ENCODE measurements at regions not wholly inside any gene's neighbourhood (a gene's known extent, or its start where the extent isn't known, plus 50 kb on each side); places are given as distances from the start of the nearest gene placed in this dataset.

DNA sequence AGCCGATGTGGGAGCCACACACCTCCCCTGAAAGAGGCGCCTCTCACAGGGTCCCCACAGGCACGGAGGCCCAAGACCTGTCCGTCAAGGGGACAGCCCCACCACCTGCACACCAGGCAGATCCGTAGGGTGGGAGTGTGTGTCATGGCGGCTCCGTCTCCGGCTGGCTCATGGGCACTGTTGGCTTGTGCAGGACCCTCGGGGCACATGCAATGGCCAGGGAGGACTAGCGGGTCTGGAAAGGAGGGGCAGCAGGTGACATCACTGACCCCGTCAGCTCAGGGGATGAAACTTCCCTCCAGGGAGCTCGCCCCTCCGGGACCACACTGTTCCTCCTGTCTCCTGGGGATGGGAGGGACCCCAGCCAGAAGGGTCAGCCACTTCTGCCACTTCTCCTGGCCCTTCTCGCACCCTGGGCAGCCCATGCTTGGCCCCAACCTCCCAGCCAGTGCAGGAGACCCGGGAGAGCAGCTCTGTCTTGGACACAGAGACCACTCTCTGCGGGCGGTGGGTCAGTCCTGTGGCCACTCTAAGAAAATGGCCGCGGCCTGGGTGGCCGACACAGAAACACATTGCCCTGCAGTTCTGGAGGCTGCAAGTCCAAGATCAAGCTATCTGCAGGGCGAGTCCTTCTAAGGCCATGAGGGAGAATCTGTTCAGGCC is 75.1 kb upstream of the TWIST2 start:
- ATAC-seq (no peak), DNase-seq (no peak)
- Histone ChIP-seq H3K27ac (no peak overlapping the region), H3K9me3 (no peaks in the 10 kb centered on the region), H3K4me1 (no peaks in the 10 kb centered on the region), H3K4me3 (no peak overlapping the region), H3K36me3 (no peaks in the 10 kb centered on the region), H3K27me3 (no peaks in the 10 kb centered on the region)
- 50% methylated on average over 2 of the region's 21 CpGs for WGBS (ENCODE audit: insufficient coverage, low coverage, low lambda C conversion rate, missing lambda C conversion rate)
- intact Hi-C loops (cut with DNase I) = no loop called here
- TF ChIP-seq, protein P1, sequence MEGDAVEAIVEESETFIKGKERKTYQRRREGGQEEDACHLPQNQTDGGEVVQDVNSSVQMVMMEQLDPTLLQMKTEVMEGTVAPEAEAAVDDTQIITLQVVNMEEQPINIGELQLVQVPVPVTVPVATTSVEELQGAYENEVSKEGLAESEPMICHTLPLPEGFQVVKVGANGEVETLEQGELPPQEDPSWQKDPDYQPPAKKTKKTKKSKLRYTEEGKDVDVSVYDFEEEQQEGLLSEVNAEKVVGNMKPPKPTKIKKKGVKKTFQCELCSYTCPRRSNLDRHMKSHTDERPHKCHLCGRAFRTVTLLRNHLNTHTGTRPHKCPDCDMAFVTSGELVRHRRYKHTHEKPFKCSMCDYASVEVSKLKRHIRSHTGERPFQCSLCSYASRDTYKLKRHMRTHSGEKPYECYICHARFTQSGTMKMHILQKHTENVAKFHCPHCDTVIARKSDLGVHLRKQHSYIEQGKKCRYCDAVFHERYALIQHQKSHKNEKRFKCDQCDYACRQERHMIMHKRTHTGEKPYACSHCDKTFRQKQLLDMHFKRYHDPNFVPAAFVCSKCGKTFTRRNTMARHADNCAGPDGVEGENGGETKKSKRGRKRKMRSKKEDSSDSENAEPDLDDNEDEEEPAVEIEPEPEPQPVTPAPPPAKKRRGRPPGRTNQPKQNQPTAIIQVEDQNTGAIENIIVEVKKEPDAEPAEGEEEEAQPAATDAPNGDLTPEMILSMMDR (IDR thresholded peaks at IDR 0.05) = no peak
- TF ChIP-seq POLR2A (IDR thresholded peaks at IDR 0.05) = no peak

DNA sequence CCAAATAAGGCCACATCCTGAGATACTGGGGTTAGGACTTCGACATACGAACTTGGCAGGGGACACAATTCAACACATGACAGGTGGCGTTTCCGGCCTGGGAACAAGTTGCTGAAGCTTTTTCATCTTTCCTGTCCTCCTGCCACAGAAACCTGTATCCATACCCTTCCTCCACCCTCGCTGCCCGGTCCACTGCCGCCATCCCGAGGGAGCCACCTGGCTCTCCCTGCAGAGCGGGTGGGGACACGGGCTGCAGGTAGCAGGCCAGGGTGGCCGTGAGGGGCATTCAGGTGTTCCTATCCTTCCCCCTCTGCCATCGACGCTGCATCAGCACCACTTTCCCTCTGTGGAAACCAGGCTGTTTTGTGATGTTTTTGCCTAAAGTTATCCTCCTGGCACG is 74.4 kb upstream of the TWIST2 start:
- H3K27ac ChIP-seq = no peak overlapping the region
- DNase-seq (no peak), ATAC-seq (no peak)
- intact Hi-C loops (cut with DNase I) = no loop called here
- no peaks in the 10 kb centered on the region for H3K9me3 ChIP-seq
- H3K36me3 ChIP-seq = no peaks in the 10 kb centered on the region
- H3K27me3 ChIP-seq = no peaks in the 10 kb centered on the region
- no peak overlapping the region for H3K4me3 ChIP-seq
- TF ChIP-seq POLR2A (IDR thresholded peaks at IDR 0.05) = no peak
- TF ChIP-seq, protein P1 (IDR thresholded peaks at IDR 0.05) = no peak
- 78% methylated on average over 7 of the region's 14 CpGs for WGBS (ENCODE audit: insufficient coverage, low coverage, low lambda C conversion rate, missing lambda C conversion rate)
- H3K4me1 ChIP-seq = no peaks in the 10 kb centered on the region

DNA sequence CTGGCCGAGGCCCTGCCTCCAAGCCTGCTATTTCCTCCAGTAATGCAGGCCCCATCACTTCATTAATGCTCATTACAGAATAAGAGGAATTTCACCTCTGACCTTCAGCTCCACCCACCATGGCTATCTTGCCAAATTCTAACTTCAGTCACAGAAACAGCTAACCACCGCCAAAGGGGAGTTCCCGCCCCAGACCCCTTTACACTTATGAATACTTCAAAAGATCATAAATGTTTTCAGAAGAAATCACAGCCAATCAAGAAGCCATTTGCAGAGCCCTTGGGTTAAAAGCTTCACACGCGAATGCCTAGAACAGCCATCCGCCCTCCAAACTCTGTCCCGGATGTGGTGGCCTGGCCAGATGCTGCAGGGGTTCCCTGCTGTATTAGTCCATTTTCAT is 73.8 kb upstream of the TWIST2 start:
- H3K36me3 ChIP-seq = no peaks in the 10 kb centered on the region
- H3K9me3 ChIP-seq = no peaks in the 10 kb centered on the region
- WGBS (ENCODE audit: insufficient coverage, low coverage, low lambda C conversion rate, missing lambda C conversion rate) = 64% methylated on average over 7 of the region's 7 CpGs
- DNase-seq = no peak
- H3K27me3 ChIP-seq = no peaks in the 10 kb centered on the region
- TF ChIP-seq, protein P1 (IDR thresholded peaks at IDR 0.05) = no peak
- no peak for TF ChIP-seq POLR2A (IDR thresholded peaks at IDR 0.05)
- ATAC-seq = no peak
- intact Hi-C loops (cut with DNase I) = no loop called here
- no peaks in the 10 kb centered on the region for H3K4me1 ChIP-seq
- no peak overlapping the region for H3K4me3 ChIP-seq
- no peak overlapping the region for H3K27ac ChIP-seq

DNA sequence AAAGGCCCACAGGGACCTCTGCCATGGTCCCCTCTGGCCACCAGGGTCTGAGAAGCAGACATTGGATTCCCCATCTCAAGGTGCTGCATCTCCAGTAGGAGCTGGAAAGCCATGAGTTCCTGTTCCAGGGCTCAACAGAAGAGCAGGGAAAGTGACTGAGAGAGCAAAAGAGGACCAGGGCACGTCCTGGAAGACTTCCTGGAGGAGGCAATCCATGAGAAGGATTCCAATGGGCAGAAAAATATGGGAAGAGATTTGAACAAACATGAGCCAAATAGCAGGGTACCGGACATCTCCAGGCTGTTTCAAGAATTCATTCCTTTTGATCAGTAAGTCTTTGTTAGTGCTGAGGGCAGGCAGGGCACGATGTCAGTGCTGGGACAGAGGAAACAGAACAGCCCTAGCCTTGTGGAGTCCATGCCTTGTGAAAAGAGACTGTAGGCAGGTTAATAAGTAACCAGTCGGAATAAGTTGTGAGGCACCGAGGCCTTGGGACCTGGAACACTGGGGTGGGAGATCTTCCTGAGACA is 72.8 kb upstream of the TWIST2 start:
- intact Hi-C loops (cut with DNase I) = no loop called here
- Histone ChIP-seq H3K4me1 (no peaks in the 10 kb centered on the region), H3K4me3 (no peak overlapping the region), H3K36me3 (no peaks in the 10 kb centered on the region), H3K27me3 (no peaks in the 10 kb centered on the region), H3K9me3 (no peaks in the 10 kb centered on the region), H3K27ac (no peak overlapping the region)
- no peak for DNase-seq
- WGBS (ENCODE audit: insufficient coverage, low coverage, low lambda C conversion rate, missing lambda C conversion rate) = 32% methylated on average over 4 of the region's 5 CpGs
- TF ChIP-seq POLR2A (IDR thresholded peaks at IDR 0.05) = no peak
- TF ChIP-seq, protein P1 (IDR thresholded peaks at IDR 0.05) = no peak
- ATAC-seq = no peak
